SK-N-MC (cell line): ENCODE measurements at regions not wholly inside any gene's neighbourhood (a gene's known extent, or its start where the extent isn't known, plus 50 kb on each side); places are given as distances from the start of the nearest gene placed in this dataset.

Experiments
- EZH2 ChIP-seq: fragments of 200-600 bp; sonication (generic); IDR thresholded peaks from one replicate; pipeline ENCODE4 v1.6.1; 2017; ENCODE audit warnings: antibody characterized with exemption
- FOXP2 ChIP-seq: optimal IDR thresholded peaks from 2 replicates; pipeline ENCODE3; 2011; ENCODE audit warnings: mild to moderate bottlenecking, moderate library complexity; ENCODE audit not compliant: insufficient read depth; ENCODE audit errors: extremely low read length, control extremely low read depth
- POLR2AphosphoS5 ChIP-seq: IDR thresholded peaks from 2 replicates; pipeline ENCODE4 v1.6.1; 2012; ENCODE audit warnings: mild to moderate bottlenecking, low read depth, low read length, borderline replicate concordance

GRCh38 chr14:104425171-104425681 lies 154.3 kb upstream of the C14orf180 start:
- TF ChIP-seq EZH2: no peak
- no peak for TF ChIP-seq POLR2AphosphoS5
- no peak for TF ChIP-seq FOXP2
